Left lung (tissue), 4 donors: ENCODE measurements at regions not wholly inside any gene's neighbourhood (a gene's known extent, or its start where the extent isn't known, plus 50 kb on each side); places are given as distances from the start of the nearest gene placed in this dataset.
A peak's percentile ranks its signal among the peaks of the same experiment; 100 is the strongest.
"Not testable (repeated sequence)": the region's sequence is repeated elsewhere in the genome, so short reads cannot be mapped to it uniquely, and the experiment has no call there.

Experiments used
- ATAC-seq: fragments of 200-7000 bp; cut with Tn5 transposase; one replicate; pipeline ENCODE4 v1.9.1; 2020; ENCODE audit warnings: moderate library complexity
- DNase-seq, 4 donors: peaks; one replicate each; pipeline ENCODE4 v3.0.0-alpha.2; 2013 to 2020
- H3K27ac ChIP-seq, 2 donors: fragments of 200-600 bp; sonication (generic) in 1 of 2; one replicate each; pipeline versions ENCODE4 v1.5.0 to v1.8.0; 2020 to 2021
- H3K27me3 ChIP-seq, 2 donors: fragments of 200-600 bp; sonication (generic) in 1 of 2; one replicate each; pipeline versions ENCODE4 v1.5.0 to v1.8.0; 2020 to 2021
- H3K36me3 ChIP-seq, 2 donors: fragments of 200-600 bp; sonication (generic) in 1 of 2; one replicate each; pipeline versions ENCODE4 v1.5.0 to v1.8.0; 2020 to 2021
- H3K4me1 ChIP-seq, 2 donors: fragments of 200-600 bp; one replicate each; pipeline ENCODE4 v1.8.0; 2021
- H3K4me3 ChIP-seq, 2 donors: fragments of 200-600 bp; sonication (generic) in 1 of 2; one replicate each; pipeline versions ENCODE4 v1.5.0 to v1.8.0; 2020 to 2021; ENCODE audit warnings: mild to moderate bottlenecking in 1 of 2
- H3K9me3 ChIP-seq, 2 donors: fragments of 200-600 bp; sonication (generic) in 1 of 2; one replicate each; pipeline versions ENCODE4 v1.5.0 to v1.8.0; 2020 to 2021
- intact Hi-C, 2 donors: fragments of 100-400 bp; cut with DNase I; formaldehyde crosslinking; loops; one replicate each; pipeline versions ENCODE4 v1.11.2 to v1.14.2; 2022
- TF ChIP-seq, protein P1 (sequence below), 2 donors: fragments of 200-600 bp; sonication (generic) in 1 of 2; IDR thresholded peaks; one replicate each; pipeline versions ENCODE4 v1.5.0 to v1.8.0; 2021; ENCODE audit warnings: antibody characterized with exemption in 2 of 2
- donor health status: DM: no; HTN: yes; CAD: no.
- donor health status: DM: no; HTN: no; CAD: no.

DNA sequence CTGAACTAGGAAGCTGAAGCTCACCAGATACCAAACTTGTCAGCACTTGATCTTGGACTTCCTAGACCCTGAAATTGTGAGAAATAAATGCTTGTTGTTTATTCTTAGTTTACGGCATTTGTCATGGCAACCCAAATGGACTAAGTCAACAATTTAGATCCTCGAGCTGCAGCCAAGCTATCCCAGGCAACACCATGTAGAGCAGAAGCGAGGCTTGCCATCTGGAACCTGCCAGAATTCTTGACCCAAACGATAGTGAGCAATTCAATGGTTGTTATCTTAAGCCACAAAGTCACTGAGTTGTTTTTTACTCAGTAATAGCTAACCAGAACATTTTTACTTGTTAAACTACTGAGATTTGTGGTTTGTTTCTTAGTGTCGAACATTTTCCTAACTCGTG lies 458.5 kb upstream of the FLRT2 start:
- DNase-seq (peak in 1 of 4 donors; percentile 35), ATAC-seq (no peak)
- Histone ChIP-seq H3K4me1 (no peaks in the 10 kb centered on the region), H3K27me3 (no peaks in the 10 kb centered on the region), H3K4me3 (no peak overlapping the region), H3K27ac (no peak overlapping the region), H3K36me3 (no peaks in the 10 kb centered on the region), H3K9me3 (no peaks in the 10 kb centered on the region)
- TF ChIP-seq, protein P1, sequence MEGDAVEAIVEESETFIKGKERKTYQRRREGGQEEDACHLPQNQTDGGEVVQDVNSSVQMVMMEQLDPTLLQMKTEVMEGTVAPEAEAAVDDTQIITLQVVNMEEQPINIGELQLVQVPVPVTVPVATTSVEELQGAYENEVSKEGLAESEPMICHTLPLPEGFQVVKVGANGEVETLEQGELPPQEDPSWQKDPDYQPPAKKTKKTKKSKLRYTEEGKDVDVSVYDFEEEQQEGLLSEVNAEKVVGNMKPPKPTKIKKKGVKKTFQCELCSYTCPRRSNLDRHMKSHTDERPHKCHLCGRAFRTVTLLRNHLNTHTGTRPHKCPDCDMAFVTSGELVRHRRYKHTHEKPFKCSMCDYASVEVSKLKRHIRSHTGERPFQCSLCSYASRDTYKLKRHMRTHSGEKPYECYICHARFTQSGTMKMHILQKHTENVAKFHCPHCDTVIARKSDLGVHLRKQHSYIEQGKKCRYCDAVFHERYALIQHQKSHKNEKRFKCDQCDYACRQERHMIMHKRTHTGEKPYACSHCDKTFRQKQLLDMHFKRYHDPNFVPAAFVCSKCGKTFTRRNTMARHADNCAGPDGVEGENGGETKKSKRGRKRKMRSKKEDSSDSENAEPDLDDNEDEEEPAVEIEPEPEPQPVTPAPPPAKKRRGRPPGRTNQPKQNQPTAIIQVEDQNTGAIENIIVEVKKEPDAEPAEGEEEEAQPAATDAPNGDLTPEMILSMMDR (IDR thresholded peaks at IDR 0.05), result no peak
- intact Hi-C loops, result no loop called here

DNA sequence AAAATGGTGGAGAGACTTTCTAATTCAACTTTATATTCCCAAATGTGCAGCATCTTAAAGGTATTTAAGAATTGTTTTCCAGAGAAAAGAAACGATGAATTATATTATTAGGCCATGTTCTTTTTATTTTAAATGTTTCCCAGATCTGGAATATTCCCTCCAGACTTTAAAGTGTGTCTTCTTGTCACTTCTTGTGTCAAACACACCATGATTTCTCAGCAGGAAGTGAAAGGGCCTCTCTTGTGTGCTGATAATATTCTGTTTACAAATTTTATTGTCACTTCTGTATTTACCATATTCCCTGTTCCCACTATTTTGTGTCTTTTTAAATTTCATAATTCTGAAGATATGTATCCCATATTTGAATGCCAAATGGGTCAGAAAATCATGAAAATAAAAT lies 455.0 kb upstream of the FLRT2 start:
- intact Hi-C loops, result no loop called here
- Histone ChIP-seq H3K9me3 (no peaks in the 10 kb centered on the region), H3K4me3 (no peak overlapping the region), H3K27ac (no peak overlapping the region), H3K27me3 (no peaks in the 10 kb centered on the region), H3K4me1 (no peaks in the 10 kb centered on the region), H3K36me3 (no peaks in the 10 kb centered on the region)
- TF ChIP-seq, protein P1 (IDR thresholded peaks at IDR 0.05), result no peak
- ATAC-seq, result no peak
- no peak for DNase-seq

DNA sequence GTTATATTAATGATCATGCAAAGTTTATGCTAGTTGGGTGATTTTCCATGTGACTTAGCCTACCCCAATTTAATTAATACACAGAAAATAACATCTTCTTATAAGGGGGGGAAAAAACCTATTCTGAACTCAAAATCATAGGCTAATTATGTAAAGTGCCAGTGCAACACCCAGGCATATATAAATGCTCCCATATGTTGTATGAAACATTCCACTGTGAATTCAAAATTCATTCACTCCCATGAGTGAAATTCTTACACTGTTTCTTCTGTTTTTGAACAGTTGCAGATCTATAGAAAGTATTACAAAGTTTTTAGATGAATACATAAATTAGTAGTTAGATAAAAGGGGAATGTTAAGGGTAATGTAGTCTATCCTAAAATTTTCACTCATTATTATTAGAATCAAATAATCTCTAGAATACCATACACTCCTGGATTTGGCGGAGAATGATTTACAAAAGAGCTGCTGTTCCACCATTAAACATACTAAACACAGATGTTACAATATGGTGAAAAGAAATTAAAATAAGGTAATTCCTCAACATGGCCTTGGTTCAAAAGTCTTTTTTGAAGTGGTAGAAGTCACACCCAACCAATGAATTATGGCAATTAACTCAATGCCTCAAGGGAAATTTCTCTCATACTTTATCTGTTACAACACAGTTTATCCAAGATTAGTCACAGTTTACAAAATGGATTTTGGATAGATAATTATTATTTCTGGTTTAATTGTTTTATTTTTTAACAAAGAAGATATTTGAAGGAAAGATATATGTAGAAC lies 454.1 kb upstream of the FLRT2 start:
- Histone ChIP-seq H3K36me3 (no peaks in the 10 kb centered on the region), H3K9me3 (no peaks in the 10 kb centered on the region), H3K4me3 (no peak overlapping the region), H3K27me3 (no peaks in the 10 kb centered on the region), H3K4me1 (no peaks in the 10 kb centered on the region), H3K27ac (no peak overlapping the region)
- no peak for ATAC-seq
- TF ChIP-seq, protein P1 (IDR thresholded peaks at IDR 0.05), result no peak
- intact Hi-C loops, result no loop called here
- no peak for DNase-seq

DNA sequence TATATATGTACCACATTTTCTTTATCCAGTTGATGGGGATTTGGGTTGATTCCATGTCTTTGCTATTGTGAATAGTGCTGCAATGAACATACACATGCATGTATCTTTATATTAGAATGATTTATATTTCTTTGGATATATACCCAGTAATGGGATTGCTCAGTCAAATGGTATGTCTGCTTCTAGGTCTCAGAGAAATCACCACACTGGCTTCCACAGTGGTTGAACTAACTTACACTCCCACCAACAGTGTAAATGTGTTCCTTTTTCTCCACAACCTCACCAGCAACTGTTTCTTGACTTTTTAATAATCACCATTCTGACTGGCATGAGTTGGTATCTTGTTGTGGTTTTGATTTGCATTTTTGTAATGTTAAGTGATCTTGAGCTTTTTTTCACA lies 452.2 kb upstream of the FLRT2 start:
- H3K36me3 ChIP-seq, ATAC-seq, H3K4me3 ChIP-seq, H3K9me3 ChIP-seq, H3K27me3 ChIP-seq, intact Hi-C loops, H3K4me1 ChIP-seq, H3K27ac ChIP-seq, DNase-seq: not testable (repeated sequence)

DNA sequence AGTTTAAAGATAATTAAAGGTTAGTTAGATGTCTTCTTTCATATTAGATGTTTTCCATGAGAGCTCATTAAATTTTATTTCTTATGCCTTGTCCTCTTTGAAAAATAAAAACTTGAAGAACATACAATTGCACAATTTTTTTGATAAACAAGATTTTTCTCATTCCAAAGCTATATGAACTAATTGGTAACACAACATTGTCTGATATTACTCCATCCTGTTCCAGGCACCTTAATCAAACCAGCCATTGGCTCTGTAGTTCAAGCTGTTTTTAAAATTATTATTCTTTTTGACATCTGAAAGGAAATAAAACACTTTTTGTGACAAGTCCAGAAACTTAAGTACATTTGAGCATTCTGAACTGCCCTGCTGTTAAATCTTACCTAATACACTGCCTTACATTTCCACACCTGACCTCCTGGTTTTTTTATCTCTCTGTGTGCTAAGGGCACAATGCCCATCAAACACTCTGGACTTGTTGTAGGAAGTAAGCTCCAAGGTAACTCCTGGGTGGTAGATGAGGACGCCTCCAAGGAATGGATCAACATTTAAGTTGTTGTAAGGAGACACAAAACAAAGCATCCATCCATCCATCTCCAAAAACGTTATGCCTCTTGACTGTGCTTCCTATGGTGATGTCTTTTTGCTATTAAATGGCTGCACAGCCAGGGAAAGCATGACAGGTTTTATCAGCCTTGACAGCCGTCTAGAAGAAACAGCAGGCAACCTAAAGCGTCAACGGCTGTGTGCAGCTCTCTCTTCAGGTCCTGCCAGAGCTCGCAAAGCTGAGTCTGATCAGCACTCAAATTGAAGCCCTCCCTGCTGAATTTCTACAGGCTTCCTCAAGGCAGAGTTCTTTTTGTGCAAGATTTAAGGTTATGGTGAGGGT lies 449.9 kb upstream of the FLRT2 start:
- intact Hi-C loops, result no loop called here
- no peaks in the 10 kb centered on the region for H3K9me3 ChIP-seq
- ATAC-seq (no peak), DNase-seq (no peak)
- H3K36me3 ChIP-seq, result no peaks in the 10 kb centered on the region
- H3K4me1 ChIP-seq, result no peaks in the 10 kb centered on the region
- TF ChIP-seq, protein P1 (IDR thresholded peaks at IDR 0.05), result no peak
- H3K4me3 ChIP-seq, result no peak overlapping the region
- no peaks in the 10 kb centered on the region for H3K27me3 ChIP-seq
- H3K27ac ChIP-seq, result no peak overlapping the region
